ENCODE measurements at regions not wholly inside any gene's neighbourhood (a gene's known extent, or its start where the extent isn't known, plus 50 kb on each side); places are given as distances from the start of the nearest gene placed in this dataset.

- DNase-seq (ENCODE audit: low read depth) = no peak
These were observed 1248.8 kb upstream of the SLC10A2 start for GRCh38 chr13:104314926-104315535.

- DNase-seq (ENCODE audit: low read depth) = no peak
These were observed 1248.1 kb upstream of the SLC10A2 start for GRCh38 chr13:104314321-104314720.

GRCh38 chr13:104310861-104311260 is 1244.6 kb upstream of the SLC10A2 start:
- DNase-seq (ENCODE audit: low read depth) = no peak

GRCh38 chr13:104309431-104309830 is 1243.2 kb upstream of the SLC10A2 start:
- DNase-seq (ENCODE audit: low read depth) = no peak

GRCh38 chr13:104301171-104301975 is 1235.2 kb upstream of the SLC10A2 start:
- DNase-seq (ENCODE audit: low read depth) = no peak

- no peak for DNase-seq (ENCODE audit: low read depth)
These were observed 1230.9 kb upstream of the SLC10A2 start for GRCh38 chr13:104297075-104297474.

GRCh38 chr13:104296286-104296685 is 1230.1 kb upstream of the SLC10A2 start:
- no peak for DNase-seq (ENCODE audit: low read depth)

- no peak for DNase-seq (ENCODE audit: low read depth)
These were observed 1229.3 kb upstream of the SLC10A2 start for GRCh38 chr13:104295537-104295936.

- no peak for DNase-seq (ENCODE audit: low read depth)
These were observed 1223.2 kb upstream of the SLC10A2 start for GRCh38 chr13:104289400-104289799.

- DNase-seq (ENCODE audit: low read depth) = no peak
These were observed 1222.3 kb upstream of the SLC10A2 start for GRCh38 chr13:104288496-104288895.

GRCh38 chr13:104286566-104287290 is 1220.5 kb upstream of the SLC10A2 start:
- DNase-seq (ENCODE audit: low read depth) = no peak

GRCh38 chr13:104281910-104282309 is 1215.7 kb upstream of the SLC10A2 start:
- DNase-seq (ENCODE audit: low read depth) = no peak

- DNase-seq (ENCODE audit: low read depth) = no peak
These were observed 1204.5 kb upstream of the SLC10A2 start for GRCh38 chr13:104270731-104271130.

GRCh38 chr13:104267206-104267811 is 1201.1 kb upstream of the SLC10A2 start:
- DNase-seq (ENCODE audit: low read depth) = no peak

- no peak for DNase-seq (ENCODE audit: low read depth)
These were observed 1190.5 kb upstream of the SLC10A2 start for GRCh38 chr13:104256701-104257100.

GRCh38 chr13:104253063-104253680 is 1187.0 kb upstream of the SLC10A2 start:
- no peak for DNase-seq (ENCODE audit: low read depth)

- no peak for DNase-seq (ENCODE audit: low read depth)
These were observed 1185.7 kb upstream of the SLC10A2 start for GRCh38 chr13:104251931-104252330.

- no peak for DNase-seq (ENCODE audit: low read depth)
These were observed 1180.7 kb upstream of the SLC10A2 start for GRCh38 chr13:104246955-104247354.

GRCh38 chr13:104206450-104207044 is 1140.3 kb upstream of the SLC10A2 start:
- DNase-seq (ENCODE audit: low read depth) = no peak

- no peak for DNase-seq (ENCODE audit: low read depth)
These were observed 1138.0 kb upstream of the SLC10A2 start for GRCh38 chr13:104204177-104204576.

- no peak for DNase-seq (ENCODE audit: low read depth)
These were observed 1132.6 kb upstream of the SLC10A2 start for GRCh38 chr13:104198801-104199200.

GRCh38 chr13:104196611-104197010 is 1130.4 kb upstream of the SLC10A2 start:
- no peak for DNase-seq (ENCODE audit: low read depth)

Measured in stimulated activated CD8-positive, alpha-beta memory T cell treated with anti-CD3 and anti-CD28 coated beads, Interleukin-7, amount 100 ng/mL, for 24 hours (primary cell).